Neural progenitor cell (in vitro differentiated cells): ENCODE measurements at regions not wholly inside any gene's neighbourhood (a gene's known extent, or its start where the extent isn't known, plus 50 kb on each side); places are given as distances from the start of the nearest gene placed in this dataset.

Experiments used
- DNase-seq: peaks from one replicate; pipeline ENCODE4 v3.0.0-alpha.2; 2016; ENCODE audit warnings: low spot score
- H2AFZ ChIP-seq: fragments of 200-600 bp; sonication (generic); replicated peaks from 2 replicates; pipeline ENCODE4 v1.6.1; 2016; ENCODE audit warnings: antibody characterized with exemption
- H3F3A ChIP-seq: fragments of 200-600 bp; sonication (generic); 2 replicates; pipeline ENCODE4 v1.6.1; 2016; ENCODE audit warnings: antibody characterized with exemption, low read depth
- H3K27ac ChIP-seq: fragments of 200-600 bp; sonication (generic); 2 replicates; pipeline ENCODE4 v1.5.1; 2016; ENCODE audit warnings: mild to moderate bottlenecking
- H3K27me3 ChIP-seq: fragments of 200-600 bp; sonication (generic); 2 replicates; pipeline ENCODE4 v1.6.1; 2016; ENCODE audit warnings: mild to moderate bottlenecking, moderate library complexity
- H3K36me3 ChIP-seq: fragments of 200-600 bp; sonication (generic); 2 replicates; pipeline ENCODE4 v1.5.1; 2016
- H3K4me1 ChIP-seq: fragments of 200-600 bp; sonication (generic); 2 replicates; pipeline ENCODE4 v1.6.1; 2016; ENCODE audit warnings: mixed run types
- H3K4me2 ChIP-seq: fragments of 200-600 bp; sonication (generic); 2 replicates; pipeline ENCODE4 v1.6.1; 2016
- H3K4me3 ChIP-seq: fragments of 200-600 bp; sonication (generic); 2 replicates; pipeline ENCODE4 v1.5.1; 2016
- H3K79me2 ChIP-seq: fragments of 200-600 bp; sonication (generic); 2 replicates; pipeline ENCODE4 v1.6.1; 2016; ENCODE audit warnings: low read depth
- H3K9ac ChIP-seq: fragments of 200-600 bp; sonication (generic); 2 replicates; pipeline ENCODE4 v1.6.1; 2016
- H3K9me3 ChIP-seq: fragments of 200-600 bp; sonication (generic); 2 replicates; pipeline ENCODE4 v1.5.1; 2016; ENCODE audit warnings: low read depth
- H4K20me1 ChIP-seq: fragments of 200-600 bp; sonication (generic); 2 replicates; pipeline ENCODE4 v1.6.1; 2016; ENCODE audit warnings: low read depth
- H3K27ac Mint-ChIP-seq: 3 replicates; pipeline ENCODE4 v1.8.0; 2021; ENCODE audit warnings: mixed read lengths
- H3K27me3 Mint-ChIP-seq: 2 replicates; pipeline ENCODE4 v1.8.0; 2022; ENCODE audit warnings: low read depth, mild to moderate bottlenecking, inconsistent platforms, moderate library complexity, mixed read lengths; ENCODE audit not compliant: insufficient read depth
- H3K36me3 Mint-ChIP-seq: 3 replicates; pipeline ENCODE4 v1.8.0; 2021; ENCODE audit warnings: mixed read lengths
- H3K4me1 Mint-ChIP-seq: 3 replicates; pipeline ENCODE4 v1.8.0; 2021; ENCODE audit warnings: mixed read lengths
- H3K4me3 Mint-ChIP-seq: 3 replicates; pipeline ENCODE4 v1.8.0; 2021; ENCODE audit warnings: mild to moderate bottlenecking, moderate library complexity, mixed read lengths
- H3K9me3 Mint-ChIP-seq: 3 replicates; pipeline ENCODE4 v1.8.0; 2020; ENCODE audit warnings: mixed read lengths
- CTCF ChIP-seq: fragments of 200-600 bp; sonication (generic); IDR thresholded peaks from 2 replicates; pipeline ENCODE4 v1.5.1; 2017; ENCODE audit warnings: antibody characterized with exemption, mild to moderate bottlenecking
- EZH2 ChIP-seq: fragments of 200-600 bp; sonication (generic); IDR thresholded peaks from 2 replicates; pipeline ENCODE4 v1.6.1; 2017; ENCODE audit warnings: antibody characterized with exemption, mild to moderate bottlenecking, moderate library complexity
- EZH2phosphoT487 ChIP-seq: fragments of 200-600 bp; sonication (generic); IDR thresholded peaks from 2 replicates; pipeline ENCODE4 v1.6.1; 2017; ENCODE audit warnings: antibody characterized with exemption

- peaks cover 20% of the 10 kb centered on the region for H3K9me3 Mint-ChIP-seq
- peaks cover 6% of the 10 kb centered on the region for H3K9me3 ChIP-seq
Measured at GRCh38 chr20:10125757-10126156, 91.0 kb downstream of the ANKEF1 start.

DNA sequence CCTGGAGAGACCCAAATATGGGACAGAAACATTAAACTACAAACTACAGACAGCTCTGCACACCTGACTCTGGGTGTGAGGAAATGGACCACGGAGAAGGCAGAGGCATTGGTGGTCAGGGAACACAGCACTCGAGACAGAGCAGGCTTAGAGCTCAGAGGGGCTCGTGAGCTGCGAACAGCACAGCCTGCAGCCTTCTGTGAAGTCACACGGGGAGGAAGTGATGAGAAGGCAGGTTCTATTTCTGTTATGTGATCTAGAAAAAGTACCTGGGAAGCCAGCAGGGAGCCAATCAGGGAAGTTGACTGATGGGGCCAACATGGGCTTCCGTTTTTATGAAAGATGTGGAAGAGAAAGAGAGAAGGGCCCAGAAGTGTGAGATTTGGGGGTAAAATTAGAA, 88.9 kb upstream of the SNAP25 start:
- Histone ChIP-seq H3K9ac (no peak overlapping the region), H3K4me2 (no peak overlapping the region), H3K27me3 (no peaks in the 10 kb centered on the region), H2AFZ (no peak overlapping the region), H3K79me2 (no peaks in the 10 kb centered on the region), H3K4me3 (no peak overlapping the region), H3K36me3 (no peaks in the 10 kb centered on the region), H3K9me3 (peaks cover 5% of the 10 kb centered on the region), H3F3A (no peaks in the 10 kb centered on the region), H3K27ac (no peak overlapping the region), H3K4me1 (peaks cover 7% of the 10 kb centered on the region), H4K20me1 (no peaks in the 10 kb centered on the region)
- no peaks in the 10 kb centered on the region for H3K36me3 Mint-ChIP-seq
- DNase-seq = no peak
- H3K27me3 Mint-ChIP-seq = peaks cover 7% of the 10 kb centered on the region
- H3K9me3 Mint-ChIP-seq = peaks cover 8% of the 10 kb centered on the region
- peaks cover 3% of the 10 kb centered on the region for H3K4me1 Mint-ChIP-seq
- TF ChIP-seq CTCF (no peak), EZH2phosphoT487 (no peak), EZH2 (no peak)
- H3K27ac Mint-ChIP-seq = no peak overlapping the region
- H3K4me3 Mint-ChIP-seq = no peak overlapping the region

More at GRCh38 chr20:10125757-10126156, 91.0 kb downstream of the ANKEF1 start:
- no peak overlapping the region for H3K9ac ChIP-seq
- DNase-seq = no peak
- no peaks in the 10 kb centered on the region for H3K4me1 ChIP-seq
- H3K4me3 ChIP-seq = no peak overlapping the region
- no peaks in the 10 kb centered on the region for H3K36me3 Mint-ChIP-seq
- H3K36me3 ChIP-seq = no peaks in the 10 kb centered on the region
- no peak overlapping the region for H3K4me2 ChIP-seq
- H3K27me3 ChIP-seq = no peaks in the 10 kb centered on the region
- H3K27ac ChIP-seq = no peak overlapping the region
- H3K27me3 Mint-ChIP-seq = peaks cover 7% of the 10 kb centered on the region
- H4K20me1 ChIP-seq = no peaks in the 10 kb centered on the region
- no peak overlapping the region for H2AFZ ChIP-seq
- H3F3A ChIP-seq = no peaks in the 10 kb centered on the region
- H3K4me1 Mint-ChIP-seq = no peaks in the 10 kb centered on the region
- H3K4me3 Mint-ChIP-seq = no peak overlapping the region
- H3K27ac Mint-ChIP-seq = no peak overlapping the region
- H3K79me2 ChIP-seq = no peaks in the 10 kb centered on the region
- no peak for TF ChIP-seq EZH2
- TF ChIP-seq CTCF = no peak
- no peak for TF ChIP-seq EZH2phosphoT487

DNA sequence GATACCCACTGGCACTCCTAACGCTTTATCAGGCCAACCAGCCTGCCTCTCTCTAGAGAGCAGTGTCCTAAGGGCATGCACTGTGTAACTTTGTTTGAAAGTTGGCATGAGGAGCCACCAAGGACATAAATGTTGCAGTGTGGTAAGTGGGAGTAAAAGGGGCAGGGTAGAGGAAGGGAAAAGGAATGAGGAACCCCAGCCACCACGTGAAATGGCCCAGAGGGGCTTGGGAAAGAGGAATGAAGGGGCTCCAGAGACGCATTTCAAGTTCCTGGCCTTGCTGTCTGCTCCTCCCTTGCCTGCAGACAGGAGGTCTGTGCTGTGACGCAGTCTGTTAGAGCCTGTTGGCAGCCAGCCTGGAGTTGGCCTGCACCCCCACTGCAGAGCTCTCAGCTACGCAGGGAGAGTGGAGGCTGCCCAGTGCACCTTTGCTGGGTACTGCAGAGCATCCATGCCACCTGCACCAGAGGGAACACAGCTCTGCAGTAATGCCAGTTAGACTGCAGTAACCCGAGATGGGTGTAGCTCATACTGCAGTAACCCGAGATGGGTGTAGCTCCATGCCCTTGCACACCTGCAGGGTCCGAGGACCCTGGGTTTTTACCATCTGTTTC, 86.8 kb upstream of the SNAP25 start:
- Histone ChIP-seq H3K9me3 (no peaks in the 10 kb centered on the region), H3K9ac (no peak overlapping the region), H2AFZ (no peak overlapping the region), H3F3A (no peaks in the 10 kb centered on the region), H3K4me3 (no peak overlapping the region), H3K27me3 (no peaks in the 10 kb centered on the region), H3K36me3 (no peaks in the 10 kb centered on the region), H3K27ac (no peak overlapping the region), H3K4me2 (peak overlapping the region; percentile 35), H3K79me2 (no peaks in the 10 kb centered on the region), H4K20me1 (no peaks in the 10 kb centered on the region), H3K4me1 (peaks cover 7% of the 10 kb centered on the region)
- Mint-ChIP-seq H3K4me3 (no peak overlapping the region), H3K4me1 (peaks cover 3% of the 10 kb centered on the region), H3K9me3 (no peaks in the 10 kb centered on the region), H3K27ac (no peak overlapping the region), H3K36me3 (no peaks in the 10 kb centered on the region), H3K27me3 (peaks cover 5% of the 10 kb centered on the region)
- no peak for TF ChIP-seq EZH2phosphoT487
- TF ChIP-seq EZH2 = no peak
- TF ChIP-seq CTCF = no peak
- DNase-seq = peak; percentile 20
